NCI-H82 treated with DMSO at 0.1 percent for 48 hours (cell line): ENCODE measurements at regions not wholly inside any gene's neighbourhood (a gene's known extent, or its start where the extent isn't known, plus 50 kb on each side); places are given as distances from the start of the nearest gene placed in this dataset.
"Not testable (repeated sequence)": the region's sequence is repeated elsewhere in the genome, so short reads cannot be mapped to it uniquely, and the experiment has no call there.

Source experiments
- DNase-seq: peaks from one replicate; lab custom pipeline; 2025; ENCODE audit not compliant: unreplicated experiment; lab: John Stamatoyannopoulos, UW

DNA sequence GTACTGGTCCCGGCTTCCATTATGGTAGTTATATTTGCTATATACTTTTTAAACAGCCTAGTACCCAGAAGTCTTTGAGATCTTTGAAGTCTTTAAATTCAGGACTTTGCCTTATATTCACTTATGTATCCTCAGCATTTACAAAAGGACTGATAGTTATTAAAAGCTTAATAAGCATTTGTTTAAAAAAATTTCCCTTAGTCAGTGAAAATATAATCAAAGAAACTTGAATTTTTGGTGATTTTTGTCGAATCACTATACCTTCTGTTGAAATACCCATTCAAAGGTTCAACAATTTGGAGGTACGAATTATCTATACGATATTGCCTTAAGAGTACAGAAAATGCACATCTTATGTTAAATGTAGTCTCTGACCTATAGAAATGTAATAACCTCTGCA is 721.4 kb downstream of the NSUN3 start:
- DNase-seq = no peak

DNA sequence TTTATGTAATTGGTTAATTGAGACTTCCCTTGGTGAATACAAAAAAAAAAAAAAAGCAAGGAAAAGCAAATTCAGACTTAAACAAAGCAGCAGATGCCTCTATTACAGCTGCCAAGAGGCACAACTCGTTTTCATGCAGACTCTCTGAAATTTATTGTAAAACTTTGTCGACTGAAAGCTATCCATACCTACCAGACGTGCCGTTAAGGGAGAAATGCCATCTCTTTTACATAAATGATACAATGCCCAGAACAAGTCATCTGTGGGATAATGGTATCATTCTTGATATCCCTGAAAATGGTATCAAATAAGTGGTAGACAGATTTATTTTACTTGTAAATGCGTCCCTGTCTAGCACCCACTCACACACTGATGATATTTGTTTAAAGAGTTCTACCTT is 724.2 kb downstream of the NSUN3 start:
- DNase-seq = no peak

DNA sequence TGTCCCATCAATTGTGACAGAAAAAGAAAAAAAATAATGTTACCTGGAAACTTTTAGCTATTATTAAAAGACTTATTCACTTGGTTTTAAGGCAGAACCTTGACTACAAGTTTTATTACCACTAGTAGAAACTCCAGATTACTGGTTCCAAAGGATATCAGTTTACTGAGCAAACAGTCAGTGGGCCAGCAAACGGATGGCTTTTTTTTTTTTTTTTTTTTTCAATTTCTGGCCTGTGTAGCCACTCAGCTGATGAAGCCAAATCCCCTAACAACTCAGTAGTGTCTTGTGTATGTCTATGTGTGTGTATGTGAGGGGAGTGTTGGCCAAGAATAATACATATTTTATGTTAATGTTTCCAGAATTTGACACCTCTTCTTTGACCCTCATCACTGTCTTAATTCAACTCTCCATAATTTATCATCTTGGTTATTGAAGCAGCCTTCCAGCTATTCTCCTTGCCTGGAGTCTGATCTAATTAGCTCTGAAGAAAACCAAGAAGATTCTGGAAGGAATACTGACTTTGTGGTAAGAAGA is 724.9 kb downstream of the NSUN3 start:
- no peak for DNase-seq

DNA sequence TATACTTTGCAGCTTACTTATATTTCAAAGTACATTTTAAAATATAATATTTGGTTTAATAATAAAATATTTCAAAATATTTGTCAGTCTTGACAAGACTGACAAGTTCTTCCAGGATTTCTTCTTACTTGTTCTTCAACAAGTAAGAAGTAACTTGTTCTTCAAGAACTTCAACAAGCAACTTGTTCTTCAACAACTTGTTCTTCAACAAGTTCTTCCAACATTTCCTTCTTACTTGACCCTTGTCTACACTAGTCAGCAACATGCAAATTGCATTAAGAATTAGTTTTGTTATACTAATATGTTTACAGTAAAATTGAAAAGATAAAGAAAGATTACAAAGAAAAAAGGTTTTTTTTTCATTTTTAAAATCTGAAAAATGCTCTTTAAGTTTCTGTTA is 731.7 kb downstream of the NSUN3 start:
- no peak for DNase-seq

DNA sequence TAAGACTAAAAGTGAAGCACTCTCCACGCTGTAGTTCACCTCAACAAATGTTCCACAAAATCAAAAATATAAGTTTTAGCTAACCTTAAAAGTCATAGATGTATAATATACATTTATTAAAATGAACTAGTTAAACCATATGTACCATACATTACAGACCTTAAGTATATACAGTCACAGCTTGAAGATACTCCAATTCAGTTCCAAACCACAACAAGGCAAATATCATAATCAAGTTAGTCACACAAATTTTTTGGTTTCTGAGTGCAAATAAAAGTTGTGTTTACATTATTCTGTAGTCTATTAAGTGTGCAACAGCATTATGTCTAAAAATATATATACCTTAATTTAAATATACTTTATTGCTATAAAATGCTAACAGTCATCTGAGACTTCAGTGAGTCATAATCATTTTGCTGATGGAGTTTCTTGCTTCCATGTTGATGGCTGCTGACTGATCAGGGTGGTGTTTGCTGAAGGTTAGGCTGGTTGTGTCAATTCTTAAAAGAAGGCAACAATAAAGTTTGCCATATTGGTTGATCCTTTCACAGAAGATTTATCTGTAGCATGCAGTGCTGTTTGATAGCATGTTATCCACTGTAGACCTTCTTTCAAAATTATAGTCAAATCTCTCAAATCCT is 736.7 kb downstream of the NSUN3 start:
- no peak for DNase-seq

DNA sequence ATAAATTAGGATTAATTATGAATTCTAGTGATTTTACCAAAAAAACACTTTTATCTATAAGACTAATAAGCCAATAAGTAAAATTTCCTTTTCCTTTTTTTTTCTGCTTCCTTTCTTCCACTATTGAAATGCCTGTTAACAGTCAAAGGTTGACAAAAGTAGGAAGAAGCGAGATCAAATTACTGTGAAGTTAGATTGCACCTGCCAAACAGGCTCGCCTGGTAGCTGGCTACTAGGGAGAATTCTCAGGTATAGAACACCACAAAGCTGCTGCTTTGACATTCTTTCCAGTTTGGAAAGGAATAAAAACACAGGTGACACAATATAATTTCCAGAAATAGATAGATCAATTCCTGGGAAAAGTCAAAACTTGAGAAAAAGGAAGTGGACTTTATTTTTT is 749.0 kb downstream of the NSUN3 start:
- no peak for DNase-seq

DNA sequence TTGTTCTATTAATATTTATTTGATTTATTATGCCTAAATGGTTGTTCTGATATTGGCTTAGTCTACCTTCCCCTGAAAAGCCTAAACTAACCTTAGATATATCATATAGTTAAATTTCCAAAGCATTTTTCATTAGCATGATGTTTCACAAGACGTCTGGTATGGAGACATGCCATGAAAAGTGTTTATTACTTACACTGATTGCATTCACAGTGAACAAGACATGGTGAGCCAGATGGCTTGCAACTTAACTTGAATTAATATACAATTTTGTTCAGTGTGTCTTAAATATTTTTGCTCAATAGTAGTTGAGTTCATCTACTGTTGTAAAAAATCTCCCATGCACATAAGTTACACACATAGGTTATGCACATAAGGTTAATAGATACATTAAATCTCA is 758.4 kb downstream of the NSUN3 start:
- no peak for DNase-seq

DNA sequence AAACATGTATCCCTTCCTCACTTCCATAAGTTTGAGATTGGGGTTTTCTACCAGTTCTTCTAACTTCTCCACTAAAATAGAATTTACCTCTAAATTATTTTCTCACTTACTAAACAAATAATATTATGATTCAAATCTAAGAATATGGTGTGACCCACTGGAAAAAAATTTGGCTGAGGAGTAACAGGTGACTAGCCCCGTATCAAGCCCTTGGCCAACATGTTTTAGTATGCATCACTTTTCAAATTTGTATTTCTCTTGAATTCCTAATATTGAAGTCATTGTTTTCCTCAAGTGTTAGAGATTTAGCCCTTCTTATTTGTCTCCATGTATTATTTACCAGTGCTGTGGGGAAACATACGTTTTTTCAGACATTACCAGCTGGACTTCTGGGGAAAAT is 759.4 kb downstream of the NSUN3 start:
- no peak for DNase-seq

DNA sequence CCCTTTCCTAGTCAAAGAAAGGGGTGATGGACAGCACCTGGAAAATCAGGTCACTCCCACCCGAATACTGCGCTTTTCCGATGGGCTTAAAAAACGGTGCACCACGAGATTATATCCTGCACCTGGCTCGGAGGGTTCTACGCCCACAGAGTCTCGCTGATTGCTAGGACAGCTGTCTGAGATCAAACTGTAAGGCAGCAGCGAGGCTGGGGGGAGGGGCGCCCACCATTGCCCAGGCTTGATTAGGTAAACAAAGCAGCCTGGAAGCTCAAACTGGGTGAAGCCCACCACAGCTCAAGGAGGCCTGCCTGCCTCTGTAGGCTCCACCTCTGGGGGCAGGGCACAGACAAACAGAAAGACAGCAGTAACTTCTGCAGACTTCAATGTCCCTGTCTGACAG is 783.4 kb downstream of the NSUN3 start:
- DNase-seq = not testable (repeated sequence)

DNA sequence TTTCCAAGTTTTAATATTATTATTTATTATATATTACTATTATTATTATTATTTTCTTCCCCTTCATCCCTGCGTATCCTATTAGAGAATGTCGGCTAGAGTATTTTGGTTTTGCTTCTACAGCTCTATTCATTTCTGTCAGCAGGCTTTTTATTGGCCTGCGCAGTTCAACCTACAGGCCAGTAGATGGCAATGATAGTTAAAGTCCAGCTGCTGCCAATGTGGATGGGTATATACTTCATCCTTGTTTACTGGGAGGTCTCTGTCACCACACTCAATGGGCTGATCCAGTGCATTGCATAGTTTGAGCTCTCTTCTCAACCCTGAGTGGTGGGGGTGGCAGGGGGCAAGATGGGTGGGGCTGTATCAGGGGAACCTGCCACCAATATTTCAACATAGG is 799.8 kb downstream of the NSUN3 start:
- no peak for DNase-seq

DNA sequence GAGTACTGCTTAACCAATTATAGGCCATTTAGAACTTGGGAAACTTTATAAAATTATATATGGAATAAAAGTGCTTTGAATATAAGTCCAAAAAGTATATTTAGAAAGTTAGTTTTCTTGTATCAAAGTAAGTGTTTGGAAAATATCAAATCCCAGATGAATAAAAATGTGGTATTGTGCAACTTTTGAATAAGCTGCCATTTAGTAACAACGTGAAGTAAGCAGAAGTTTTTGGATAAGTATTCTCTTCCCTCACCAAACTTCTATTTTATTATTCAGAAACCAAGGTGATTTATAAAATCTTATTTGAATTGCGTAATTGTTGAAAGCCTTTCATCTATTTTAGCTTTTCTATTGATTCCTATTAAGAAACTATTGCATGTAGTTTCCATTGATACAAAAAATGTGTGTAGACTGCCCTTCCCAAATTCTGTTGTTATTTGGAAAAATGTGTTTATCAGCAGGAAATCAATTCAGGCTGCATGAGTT is 806.2 kb downstream of the NSUN3 start:
- DNase-seq = no peak

DNA sequence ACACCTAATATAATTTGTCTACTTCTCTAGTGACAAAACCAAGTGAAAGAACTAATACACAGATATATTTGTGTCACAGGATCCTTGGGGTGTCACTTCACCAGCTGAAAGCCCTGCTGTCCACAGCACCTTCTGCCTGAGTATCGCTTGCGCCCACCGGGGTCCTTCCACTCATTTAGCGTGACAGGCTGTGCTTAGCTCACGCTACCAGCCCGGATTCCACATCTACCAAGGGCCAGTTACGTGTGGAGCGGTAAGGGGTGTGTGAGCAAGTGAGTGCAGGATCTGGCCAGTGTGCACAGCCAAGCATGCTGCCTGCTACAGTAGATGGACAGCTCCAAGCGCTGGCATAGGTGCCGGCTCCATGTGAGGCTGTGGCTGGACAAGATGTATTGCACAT is 810.9 kb downstream of the NSUN3 start:
- no peak for DNase-seq

DNA sequence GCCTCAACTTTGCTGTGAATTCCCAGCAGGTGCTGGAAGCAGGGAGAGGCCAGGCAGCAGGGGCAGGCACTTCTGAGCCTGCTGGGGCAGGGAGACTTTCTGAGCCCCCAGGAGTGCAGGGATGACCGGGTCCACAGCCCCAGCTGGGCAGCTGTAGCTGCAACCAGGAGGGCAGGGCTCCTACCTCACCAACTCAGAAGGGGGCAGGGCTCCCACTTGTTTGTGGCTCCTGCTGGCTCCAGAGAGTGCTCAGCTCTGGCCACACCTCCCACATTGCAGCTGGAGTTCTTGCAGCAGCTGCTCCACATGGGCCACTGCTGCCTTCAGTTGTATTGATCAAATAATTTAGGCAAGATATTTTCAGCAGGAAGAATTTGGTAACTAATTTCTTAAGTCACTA is 812.3 kb downstream of the NSUN3 start:
- DNase-seq = no peak

DNA sequence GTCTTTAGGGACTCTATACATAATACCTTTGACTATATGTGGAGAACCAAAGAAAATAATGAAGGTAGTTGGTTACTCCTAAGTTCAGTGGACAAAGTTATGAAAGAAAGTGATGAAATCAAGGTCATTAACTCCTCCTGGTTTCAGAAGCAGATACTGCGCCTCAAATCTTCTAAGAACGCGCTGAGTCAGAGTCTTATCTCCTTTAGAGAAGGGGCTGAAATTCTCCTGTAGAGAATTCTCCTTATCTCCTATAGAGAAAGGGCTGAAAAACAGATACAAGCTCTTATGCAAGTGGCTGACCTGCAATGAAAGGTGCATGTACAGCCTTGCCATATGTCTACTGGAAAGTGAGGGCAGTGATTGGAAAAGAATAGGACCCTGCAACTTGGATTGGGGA is 824.2 kb downstream of the NSUN3 start:
- no peak for DNase-seq

DNA sequence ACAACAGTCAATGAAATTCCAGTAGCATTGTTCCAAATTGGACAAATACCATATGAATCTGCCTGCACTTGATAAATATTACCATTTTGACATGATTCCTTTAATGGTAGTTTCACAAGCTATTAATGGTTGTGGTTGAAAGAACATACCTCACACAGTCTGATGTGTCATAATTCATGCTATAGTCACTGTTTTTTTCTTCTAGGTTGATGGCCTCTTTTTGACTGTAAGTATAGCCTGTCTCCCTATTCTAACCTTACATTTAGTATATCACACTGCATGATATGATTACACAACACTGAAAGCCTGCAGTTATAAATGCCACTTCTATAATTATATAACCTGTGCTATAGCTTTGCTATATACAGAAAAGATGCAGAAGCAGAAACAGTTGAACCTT is 834.1 kb downstream of the NSUN3 start:
- DNase-seq = no peak

DNA sequence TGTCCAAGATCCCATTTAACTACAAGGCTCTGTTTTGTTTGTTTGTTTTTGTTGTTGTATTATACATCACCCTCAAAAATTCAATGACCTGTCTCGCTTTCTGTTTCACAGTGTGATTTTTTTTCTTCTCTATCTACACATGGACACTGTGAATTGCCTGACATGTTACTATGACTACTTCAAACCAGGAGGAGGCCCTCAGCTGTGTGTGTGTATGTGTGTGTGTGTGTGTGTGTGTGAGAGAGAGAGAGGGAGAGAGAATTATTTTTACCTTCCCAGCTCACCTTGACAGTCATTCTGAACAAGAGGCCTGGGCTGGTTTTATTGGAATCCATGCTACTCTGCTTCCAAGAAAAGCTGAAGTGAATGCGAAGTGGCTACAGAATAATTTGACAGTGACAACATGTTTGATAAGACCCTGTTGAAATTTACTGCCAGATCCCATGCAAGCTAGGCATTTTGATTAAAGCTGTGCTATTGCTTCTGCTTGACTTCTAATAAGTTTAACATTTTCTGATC is 841.4 kb downstream of the NSUN3 start:
- DNase-seq = no peak

DNA sequence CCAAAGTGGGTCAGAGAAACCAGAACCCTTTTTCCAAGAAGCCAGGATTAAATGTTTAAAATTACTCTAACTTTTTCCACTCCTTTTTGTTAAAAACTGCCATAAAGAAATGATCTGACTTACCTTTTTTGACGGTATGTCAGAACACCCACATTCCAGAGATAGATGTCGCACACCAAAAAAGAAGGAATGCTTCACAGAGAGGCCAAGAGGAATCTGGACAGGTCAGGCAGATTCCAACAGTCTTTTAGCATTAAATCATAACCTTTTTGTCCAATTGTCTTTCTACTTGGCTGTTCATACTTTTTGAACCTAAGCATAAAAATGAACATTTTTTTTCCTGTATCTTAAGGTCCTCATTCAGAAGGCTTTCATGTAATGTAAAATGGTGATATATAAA is 846.9 kb downstream of the NSUN3 start:
- DNase-seq = no peak

DNA sequence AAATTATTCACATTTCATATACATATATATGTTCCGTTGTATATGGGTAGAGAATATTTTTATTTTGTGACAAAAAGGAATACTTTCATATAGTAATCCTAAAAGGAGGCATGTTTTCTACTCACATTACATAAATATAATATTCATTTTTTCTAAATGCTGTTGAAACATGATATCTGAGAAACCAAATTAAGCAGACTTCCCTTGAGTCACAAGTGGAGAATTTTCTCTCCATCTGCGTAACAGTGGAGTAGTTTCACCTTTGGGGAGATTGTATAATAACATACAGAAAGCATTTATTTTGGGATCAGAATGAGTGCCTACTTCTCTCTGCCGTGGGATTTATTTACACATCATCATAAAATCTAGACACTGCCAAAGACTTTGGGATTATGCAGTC is 849.8 kb downstream of the NSUN3 start:
- DNase-seq = no peak

DNA sequence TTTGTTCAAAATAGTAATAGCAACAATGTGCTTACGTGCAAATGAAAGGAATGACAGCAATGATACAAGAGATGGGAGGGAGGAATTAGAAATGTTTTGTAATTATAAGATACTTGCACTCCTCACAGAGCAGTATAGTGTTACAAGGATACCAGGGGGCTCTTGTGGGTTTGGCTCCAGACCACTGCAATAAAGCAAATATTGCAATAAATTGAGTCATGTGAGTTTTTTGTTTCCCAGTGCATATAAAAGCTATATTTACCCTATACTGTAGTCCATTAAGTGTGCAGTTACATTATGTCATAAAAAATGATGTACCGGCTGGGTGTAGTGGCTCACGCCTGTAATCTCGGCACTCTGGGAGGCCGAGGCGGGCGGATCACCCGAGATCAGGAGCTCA is 864.3 kb downstream of the NSUN3 start:
- no peak for DNase-seq

DNA sequence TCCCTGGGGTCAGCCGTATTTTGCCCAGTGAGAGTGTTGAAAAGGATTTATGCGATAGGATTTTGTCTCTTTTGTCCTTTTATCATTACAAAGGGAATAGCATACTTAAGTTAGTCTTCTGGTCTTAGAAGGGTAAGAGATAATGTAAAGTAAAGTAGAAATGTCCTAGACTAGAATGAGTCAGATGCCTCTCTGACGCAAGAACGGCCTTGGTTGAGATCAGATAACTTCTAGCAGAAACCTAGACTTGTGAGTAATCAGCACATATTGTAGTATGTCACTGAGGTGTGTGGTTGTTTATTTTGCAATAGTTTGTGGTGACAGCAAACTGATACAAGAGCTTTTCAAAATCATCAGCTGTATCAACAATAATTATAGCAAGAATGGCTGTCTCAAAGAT is 866.1 kb downstream of the NSUN3 start:
- no peak for DNase-seq

DNA sequence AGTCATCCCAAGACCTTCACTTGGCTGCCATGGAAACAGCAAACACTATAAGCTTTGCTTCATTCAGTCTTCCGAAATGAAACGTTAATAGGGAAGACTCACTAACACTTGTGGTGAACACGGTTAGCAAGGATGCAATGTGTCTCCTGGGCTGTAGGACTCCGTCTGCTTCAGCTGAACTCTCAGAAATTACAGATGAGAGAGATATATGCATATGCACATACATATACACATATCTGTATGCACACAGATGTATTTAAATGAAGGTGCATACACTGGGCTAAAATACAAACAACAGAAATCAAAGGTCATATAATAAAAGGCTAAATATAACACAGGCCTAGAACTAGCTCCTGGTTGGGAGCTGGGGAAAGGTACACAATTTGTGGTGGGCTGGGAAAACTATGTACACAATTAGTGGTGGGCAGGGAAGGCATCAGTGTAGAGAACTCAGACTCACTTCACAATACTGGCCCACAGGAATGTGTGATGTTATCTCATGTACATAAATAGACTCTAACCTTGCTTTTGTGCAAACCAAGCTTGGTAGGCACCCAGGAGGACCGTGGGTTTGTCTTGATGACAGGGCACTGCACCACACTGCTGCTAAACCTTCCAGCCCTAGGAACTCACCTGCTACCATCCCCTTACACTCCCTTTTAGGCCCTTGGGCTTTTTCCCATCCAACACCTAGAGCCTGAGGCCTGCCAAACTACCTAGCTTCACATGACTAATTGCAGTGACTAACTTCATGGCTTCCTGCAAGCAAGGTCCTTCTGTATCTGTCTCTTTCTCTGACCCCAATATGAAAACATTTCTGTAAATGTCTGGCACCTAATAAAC is 873.1 kb downstream of the NSUN3 start:
- no peak for DNase-seq

DNA sequence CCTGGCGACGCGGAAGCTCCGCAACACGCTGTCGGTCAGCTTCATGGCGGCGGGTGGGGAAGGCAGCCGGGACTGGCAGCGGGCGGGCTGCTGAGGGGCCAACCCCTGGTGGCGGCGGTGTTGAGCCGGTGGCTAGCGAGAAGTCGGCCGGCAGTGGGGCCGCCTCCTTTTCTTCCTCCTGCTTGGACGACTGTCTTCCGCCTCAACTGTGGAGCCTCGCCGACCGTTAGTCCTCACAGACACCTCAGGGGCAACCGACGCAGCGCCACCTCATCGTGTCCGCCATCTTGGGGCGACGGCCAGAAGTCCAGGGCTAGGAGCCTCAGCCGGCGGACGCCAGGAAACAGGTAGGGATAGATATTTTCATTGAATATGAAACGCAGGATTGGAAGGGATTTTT is 875.1 kb downstream of the NSUN3 start:
- no peak for DNase-seq
